ENCODE measurements at regions not wholly inside any gene's neighbourhood (a gene's known extent, or its start where the extent isn't known, plus 50 kb on each side); places are given as distances from the start of the nearest gene placed in this dataset.

DNA sequence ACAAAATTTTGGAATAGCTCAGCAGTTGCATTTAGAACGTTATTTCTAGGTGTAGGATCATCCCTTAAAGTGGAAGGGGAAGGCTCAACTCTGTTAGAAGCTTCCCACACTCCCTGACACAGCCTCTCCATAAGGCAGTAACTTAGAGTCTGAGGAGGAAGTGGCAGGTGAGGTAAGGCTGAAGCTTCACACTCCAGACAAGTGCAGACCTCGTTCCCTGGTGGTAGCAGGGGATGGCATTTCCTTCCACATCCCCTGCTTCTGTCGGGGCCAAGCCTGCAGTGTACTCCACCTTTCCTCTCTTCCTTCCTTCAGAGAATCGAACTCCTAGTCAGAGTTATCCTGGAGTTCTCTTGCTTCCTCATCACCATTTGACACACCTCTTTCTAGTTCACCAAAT lies 224.7 kb downstream of the CYRIA start:
- Histone ChIP-seq H3K36me3 (no peaks in the 10 kb centered on the region), H3K27me3 (replicated peaks in 1 of 7) (peaks cover 0 to 22% (median 0%) of the 10 kb centered on the region in 7 donors), H3K4me1 (no peaks in the 10 kb centered on the region), H3K27ac (no peak overlapping the region), H3K4me3 (no peak overlapping the region), H3K9me3 (no peaks in the 10 kb centered on the region)
- TF ChIP-seq CTCF (IDR thresholded peaks at IDR 0.05 in 8 of 11, conservative IDR thresholded peaks at IDR 0.05 in 3 of 11) (no peak), POLR2A (IDR thresholded peaks at IDR 0.05) (no peak), POLR2AphosphoS5 (IDR thresholded peaks at IDR 0.05) (no peak)
- intact Hi-C loops (cut with DNase I; ENCODE audit: low total_unique reads), result no loop called here
- 21 to 35% (median 27%) methylated on average over 4 of the region's 4 CpGs for WGBS, 5 donors
- DNase-seq, result no peak

DNA sequence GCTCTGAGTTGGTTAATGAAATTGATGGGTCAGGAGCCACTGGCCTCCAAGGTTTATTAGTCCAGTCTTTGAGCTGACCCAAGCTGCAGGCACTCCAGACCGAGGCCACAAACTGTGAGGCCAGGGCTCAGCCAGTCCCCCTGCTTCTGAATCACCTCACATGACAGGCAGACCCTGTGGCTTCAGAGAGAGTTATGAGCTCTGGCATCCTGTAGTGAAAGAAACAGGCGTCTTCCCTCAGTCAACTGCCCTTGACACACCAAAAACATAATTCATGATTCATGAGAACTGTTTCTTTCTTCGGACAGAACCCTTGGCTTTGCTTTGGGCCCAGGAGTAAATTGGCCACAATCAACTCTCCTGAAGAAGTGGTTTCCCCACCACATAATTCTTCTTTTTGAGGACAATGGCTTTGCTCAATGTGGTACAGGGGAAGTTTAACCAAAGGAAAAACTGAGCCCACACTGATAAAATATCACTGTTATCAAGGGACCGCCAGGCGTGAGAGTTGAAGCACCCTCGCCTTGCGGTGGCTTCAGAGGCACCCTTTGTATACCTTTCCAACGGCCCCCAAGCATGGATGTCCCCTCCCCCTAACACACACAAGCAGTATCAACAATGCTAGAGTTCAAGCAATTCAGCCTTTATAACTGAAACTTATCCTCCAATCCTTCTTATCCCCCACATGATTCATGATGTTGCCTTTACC lies 226.9 kb downstream of the CYRIA start:
- H3K4me1 ChIP-seq, result no peaks in the 10 kb centered on the region
- intact Hi-C loops (cut with DNase I; ENCODE audit: low total_unique reads), result no loop called here
- H3K27me3 ChIP-seq (replicated peaks in 1 of 7), result peaks cover 0 to 22% (median 0%) of the 10 kb centered on the region in 7 donors
- DNase-seq, result no peak
- no peaks in the 10 kb centered on the region for H3K9me3 ChIP-seq
- H3K27ac ChIP-seq, result no peak overlapping the region
- no peak for TF ChIP-seq CTCF (IDR thresholded peaks at IDR 0.05 in 8 of 11, conservative IDR thresholded peaks at IDR 0.05 in 3 of 11)
- WGBS, 5 donors, result 27 to 42% (median 34%) methylated on average over 7 to 8 of the region's 8 CpGs
- no peaks in the 10 kb centered on the region for H3K36me3 ChIP-seq
- no peak overlapping the region for H3K4me3 ChIP-seq

- no peak for DNase-seq
- Histone ChIP-seq H3K27ac (no peak overlapping the region), H3K4me1 (no peaks in the 10 kb centered on the region), H3K36me3 (no peaks in the 10 kb centered on the region), H3K9me3 (no peaks in the 10 kb centered on the region), H3K4me3 (no peak overlapping the region), H3K27me3 (replicated peaks in 1 of 7) (peaks cover 0 to 22% (median 0%) of the 10 kb centered on the region in 7 donors)
- intact Hi-C loops (cut with DNase I; ENCODE audit: low total_unique reads), result no loop called here
- no peak for TF ChIP-seq POLR2A (IDR thresholded peaks at IDR 0.05)
- TF ChIP-seq POLR2AphosphoS5 (IDR thresholded peaks at IDR 0.05), result no peak
- no peak for TF ChIP-seq CTCF (IDR thresholded peaks at IDR 0.05 in 8 of 11, conservative IDR thresholded peaks at IDR 0.05 in 3 of 11)
- 33 to 36% (median 36%) methylated on average over 5 of the region's 5 CpGs for WGBS, 5 donors
Measured at GRCh38 chr2:16437189-16437588, 228.4 kb downstream of the CYRIA start.

GRCh38 chr2:16434393-16434792 lies 231.2 kb downstream of the CYRIA start:
- Histone ChIP-seq H3K36me3 (no peaks in the 10 kb centered on the region), H3K27ac (no peak overlapping the region), H3K9me3 (no peaks in the 10 kb centered on the region), H3K4me3 (no peak overlapping the region), H3K4me1 (no peaks in the 10 kb centered on the region), H3K27me3 (replicated peaks in 1 of 7) (peaks cover 0 to 9% (median 0%) of the 10 kb centered on the region in 7 donors)
- TF ChIP-seq POLR2A (IDR thresholded peaks at IDR 0.05), result no peak
- no peak for TF ChIP-seq CTCF (IDR thresholded peaks at IDR 0.05 in 8 of 11, conservative IDR thresholded peaks at IDR 0.05 in 3 of 11)
- no peak for TF ChIP-seq POLR2AphosphoS5 (IDR thresholded peaks at IDR 0.05)
- intact Hi-C loops (cut with DNase I; ENCODE audit: low total_unique reads), result no loop called here
- no peak for DNase-seq
- 64 to 89% (median 82%) methylated on average over 2 of the region's 2 CpGs for WGBS, 5 donors
